GM12892 (cell line): ENCODE measurements at regions not wholly inside any gene's neighbourhood (a gene's known extent, or its start where the extent isn't known, plus 50 kb on each side); places are given as distances from the start of the nearest gene placed in this dataset.

Experiments used
- POLR2A ChIP-seq: IDR thresholded peaks from 2 replicates; pipeline ENCODE4 v1.6.1; 2011; ENCODE audit warnings: low read depth, low read length, control low read depth
- TAF1 ChIP-seq: IDR thresholded peaks from 2 replicates; pipeline ENCODE4 v1.6.1; 2011; ENCODE audit warnings: low read depth, mild to moderate bottlenecking, control low read depth, low read length, borderline replicate concordance

DNA sequence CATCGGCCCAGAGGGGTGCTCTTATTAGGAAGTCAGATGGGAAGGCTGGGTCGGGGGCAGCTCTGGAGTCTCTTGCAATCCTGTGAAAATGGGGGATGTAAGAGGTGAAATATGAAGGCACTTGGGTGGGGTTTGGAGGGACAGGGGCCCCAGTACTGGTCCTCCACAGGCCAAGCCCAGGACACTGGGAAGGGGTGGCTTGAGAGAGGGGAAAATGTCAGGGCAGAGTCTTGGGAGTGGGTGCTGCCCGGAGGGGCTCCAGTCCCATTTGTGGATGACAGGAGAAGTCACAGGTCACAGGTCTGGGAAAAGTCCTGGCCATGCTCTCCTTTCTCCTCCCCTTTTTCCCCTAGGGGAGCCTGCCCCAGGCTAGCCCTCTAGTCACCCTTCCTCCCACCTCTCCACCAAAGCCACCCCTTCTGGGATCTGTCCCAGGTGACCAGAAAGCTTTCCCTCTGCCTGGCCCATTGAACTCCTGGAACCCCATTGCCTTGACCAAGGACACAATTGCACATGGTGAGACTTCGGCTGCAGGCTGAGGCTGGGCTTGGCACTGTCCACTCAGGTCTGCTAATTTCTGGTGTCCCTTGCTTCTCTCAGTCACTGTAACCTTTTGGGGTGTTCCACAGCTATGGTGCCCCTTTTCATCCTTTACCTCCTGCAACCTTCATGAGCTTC, 1465.0 kb downstream of the TBC1D22A start:
- no peak for TF ChIP-seq TAF1
- no peak for TF ChIP-seq POLR2A
